ENCODE measurements at regions not wholly inside any gene's neighbourhood (a gene's known extent, or its start where the extent isn't known, plus 50 kb on each side); places are given as distances from the start of the nearest gene placed in this dataset.

- peak in 1 of 42 donors; percentile 32 for DNase-seq
- intact Hi-C loops (cut with DNase I) = no loop called here
These were observed 50.1 kb upstream of the GATM start for GRCh38 chr15:45428491-45428890.

All from head of caudate nucleus (tissue), 42 donors.